H1 (cell line): ENCODE measurements at regions not wholly inside any gene's neighbourhood (a gene's known extent, or its start where the extent isn't known, plus 50 kb on each side); places are given as distances from the start of the nearest gene placed in this dataset.

Experiments
- CTBP2 ChIP-seq: IDR thresholded peaks from 2 replicates; pipeline ENCODE4 v1.7.0; 2011; ENCODE audit warnings: borderline replicate concordance, mild to moderate bottlenecking, moderate library complexity, mixed read lengths, low read length; ENCODE audit not compliant: insufficient read depth, insufficient read length
- CTCF ChIP-seq, 3 experiments: IDR thresholded peaks; 1 replicate in 2 of 3; 2 replicates in 1 of 3; pipeline versions ENCODE4 v1.5.1 to v1.6.1; 2011; ENCODE audit warnings: low read length in 3 of 3, mild to moderate bottlenecking in 3 of 3, inconsistent platforms in 2 of 3, low read depth in 1 of 3, moderate library complexity in 1 of 3; ENCODE audit not compliant: insufficient read depth in 1 of 3; ENCODE audit errors: control extremely low read depth in 1 of 3
- EP300 ChIP-seq, 2 experiments: IDR thresholded peaks; 1 replicate in 1 of 2; 2 replicates in 1 of 2; pipeline ENCODE4 v1.6.1; 2011 to 2012; ENCODE audit warnings: low read depth in 2 of 2, low read length in 2 of 2, mild to moderate bottlenecking in 2 of 2, borderline replicate concordance in 1 of 2, inconsistent platforms in 1 of 2, moderate library complexity in 1 of 2
- YY1 ChIP-seq: IDR thresholded peaks from 2 replicates; pipeline ENCODE4 v1.6.1; 2011; ENCODE audit warnings: low read depth, mild to moderate bottlenecking, low read length

- TF ChIP-seq CTCF (IDR thresholded peaks at IDR 0.05; ENCODE audit: control extremely low read depth in 1 of 3, insufficient read depth in 1 of 3, low read depth in 1 of 3, low read length in 3 of 3) (no peak), YY1 (no peak), CTBP2 (no peak), EP300 (IDR thresholded peaks at IDR 0.05; ENCODE audit: borderline replicate concordance in 1 of 2, low read depth in 2 of 2, low read length in 2 of 2) (no peak)
These were observed 90.5 kb upstream of the ZP4 start for GRCh38 chr1:237981223-237981622.
